GM12891 (cell line): ENCODE measurements at regions not wholly inside any gene's neighbourhood (a gene's known extent, or its start where the extent isn't known, plus 50 kb on each side); places are given as distances from the start of the nearest gene placed in this dataset.

Experiments used
- POLR2A ChIP-seq: IDR thresholded peaks from 2 replicates; pipeline ENCODE4 v1.6.1; 2011; ENCODE audit warnings: low read depth, low read length, control low read depth
- POLR2AphosphoS5 ChIP-seq: IDR thresholded peaks from 2 replicates; pipeline ENCODE4 v1.6.1; 2011; ENCODE audit warnings: low read depth, low read length, control low read depth
- POU2F2 ChIP-seq: IDR thresholded peaks from 2 replicates; pipeline ENCODE4 v1.6.1; 2011; ENCODE audit warnings: low read depth, mild to moderate bottlenecking, control low read depth, low read length, moderate library complexity
- SPI1 ChIP-seq: IDR thresholded peaks from 2 replicates; pipeline ENCODE4 v1.6.1; 2011; ENCODE audit warnings: low read depth, low read length, control low read depth
- TAF1 ChIP-seq: IDR thresholded peaks from 2 replicates; pipeline ENCODE4 v1.6.1; 2011; ENCODE audit warnings: low read depth, low read length, control low read depth

DNA sequence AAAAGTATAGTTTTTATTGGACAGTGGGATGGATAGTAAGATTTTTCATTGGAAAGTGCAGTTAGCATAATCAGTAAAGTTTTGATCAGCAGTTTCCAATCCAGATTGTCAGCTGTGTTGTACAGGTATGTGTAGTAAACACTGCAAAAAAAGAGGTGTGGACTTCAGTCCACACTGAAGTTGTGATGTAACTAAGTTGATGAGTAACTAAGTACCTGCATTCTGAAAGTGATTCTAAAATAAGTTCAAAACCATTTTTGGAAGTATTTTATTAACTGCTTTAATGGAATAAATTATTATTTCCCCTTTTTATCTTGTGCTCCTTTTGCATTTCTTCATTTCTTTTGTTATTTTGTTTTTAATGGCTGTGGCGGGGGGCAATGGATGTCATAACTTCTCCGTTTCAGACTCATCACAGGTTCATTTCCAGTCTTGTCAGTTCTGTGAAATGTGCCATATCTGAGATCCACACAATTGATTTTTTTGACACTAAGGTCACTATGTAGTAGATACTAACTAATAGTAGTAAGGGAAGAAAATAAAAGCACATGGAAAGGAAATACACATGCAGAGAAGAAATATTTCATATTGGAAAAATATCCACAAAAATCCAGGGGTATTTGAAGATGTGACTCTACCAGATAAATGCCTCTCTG, 247.5 kb downstream of the GABRG1 start:
- TF ChIP-seq POLR2A = no peak
- no peak for TF ChIP-seq TAF1
- no peak for TF ChIP-seq POLR2AphosphoS5
- TF ChIP-seq SPI1 = no peak
- TF ChIP-seq POU2F2 = no peak
